NOMO-1 treated with DMSO at 0.1 percent for 48 hours (cell line): ENCODE measurements at regions not wholly inside any gene's neighbourhood (a gene's known extent, or its start where the extent isn't known, plus 50 kb on each side); places are given as distances from the start of the nearest gene placed in this dataset.

Experiments used
- DNase-seq: peaks from one replicate; lab custom pipeline; 2025; ENCODE audit not compliant: unreplicated experiment; lab: John Stamatoyannopoulos, UW

GRCh38 chr12:77163074-77164038 lies 98.0 kb upstream of the E2F7 start:
- no peak for DNase-seq

- no peak for DNase-seq
These were observed 96.6 kb upstream of the E2F7 start for GRCh38 chr12:77161944-77162343.

GRCh38 chr12:77160931-77161330 lies 95.6 kb upstream of the E2F7 start:
- DNase-seq = no peak

- DNase-seq = no peak
These were observed 88.3 kb upstream of the E2F7 start for GRCh38 chr12:77153706-77154105.

- DNase-seq = peak; percentile 14
These were observed 87.3 kb upstream of the E2F7 start for GRCh38 chr12:77152623-77153193.

- DNase-seq = no peak
These were observed 85.7 kb upstream of the E2F7 start for GRCh38 chr12:77151030-77151429.

GRCh38 chr12:77133566-77133965 lies 68.2 kb upstream of the E2F7 start:
- no peak for DNase-seq

- DNase-seq = no peak
These were observed 66.7 kb upstream of the E2F7 start for GRCh38 chr12:77131977-77132490.

GRCh38 chr12:77130193-77130592 lies 64.8 kb upstream of the E2F7 start:
- no peak for DNase-seq

GRCh38 chr12:77124767-77125166 lies 59.4 kb upstream of the E2F7 start:
- DNase-seq = no peak

- no peak for DNase-seq
These were observed 57.3 kb upstream of the E2F7 start for GRCh38 chr12:77122661-77123060.

- no peak for DNase-seq
These were observed 56.9 kb upstream of the E2F7 start for GRCh38 chr12:77122236-77122635.

GRCh38 chr12:77120156-77121085 lies 55.1 kb upstream of the E2F7 start:
- DNase-seq = no peak

- DNase-seq = no peak
These were observed 53.3 kb upstream of the E2F7 start for GRCh38 chr12:77118696-77119095.

- no peak for DNase-seq
These were observed 50.9 kb upstream of the E2F7 start for GRCh38 chr12:77116277-77116676.

GRCh38 chr12:77115471-77115870 lies 50.1 kb upstream of the E2F7 start:
- no peak for DNase-seq
